Liver (tissue), 8 donors: ENCODE measurements at regions not wholly inside any gene's neighbourhood (a gene's known extent, or its start where the extent isn't known, plus 50 kb on each side); places are given as distances from the start of the nearest gene placed in this dataset.

Experiments used
- DNase-seq: peaks from one replicate; pipeline ENCODE4 v3.0.0-alpha.2; 2017; ENCODE audit warnings: low spot score
- H3K27ac ChIP-seq, 2 donors: one replicate each; pipeline ENCODE4 v1.7.0; 2013; ENCODE audit warnings: inconsistent platforms in 2 of 2, low read length in 2 of 2, control low read depth in 1 of 2, low read depth in 1 of 2, mild to moderate bottlenecking in 1 of 2
- H3K27me3 ChIP-seq, 4 donors: one replicate each; pipeline versions ENCODE4 v1.6.1 to v1.7.0; 2013; ENCODE audit warnings: low read length in 3 of 4, inconsistent platforms in 1 of 4, mild to moderate bottlenecking in 1 of 4, moderate library complexity in 1 of 4; ENCODE audit not compliant: control insufficient read depth in 4 of 4, insufficient read depth in 4 of 4
- H3K36me3 ChIP-seq, 4 donors: one replicate each; pipeline versions ENCODE4 v1.6.1 to v1.7.0; 2013; ENCODE audit warnings: low read length in 3 of 4, mild to moderate bottlenecking in 3 of 4, low read depth in 1 of 4, moderate library complexity in 1 of 4; ENCODE audit not compliant: control insufficient read depth in 4 of 4, insufficient read depth in 3 of 4
- H3K4me1 ChIP-seq, 4 donors: one replicate each; pipeline versions ENCODE4 v1.6.1 to v1.7.0; 2013; ENCODE audit warnings: low read length in 3 of 4, mild to moderate bottlenecking in 3 of 4, moderate library complexity in 1 of 4; ENCODE audit not compliant: control insufficient read depth in 4 of 4, insufficient read depth in 4 of 4
- H3K4me3 ChIP-seq, 3 donors: one replicate each; pipeline versions ENCODE4 v1.6.1 to v1.7.0; 2013; ENCODE audit warnings: low read length in 3 of 3, control low read depth in 1 of 3, low read depth in 1 of 3, mild to moderate bottlenecking in 1 of 3
- H3K9ac ChIP-seq, 2 donors: one replicate each; pipeline ENCODE4 v1.7.0; 2013; ENCODE audit warnings: low read length in 2 of 2, mild to moderate bottlenecking in 2 of 2, moderate library complexity in 2 of 2, control low read depth in 1 of 2, low read depth in 1 of 2
- H3K9me3 ChIP-seq, 4 donors: one replicate each; pipeline versions ENCODE4 v1.6.1 to v1.7.0; 2013; ENCODE audit warnings: low read length in 3 of 4; ENCODE audit not compliant: control insufficient read depth in 4 of 4
- EGR1 ChIP-seq, 2 donors: IDR thresholded peaks; 2 replicates each; pipeline ENCODE4 v1.6.1; 2016 to 2018; ENCODE audit warnings: antibody characterized with exemption in 2 of 2, low read depth in 2 of 2
- FOXA1 ChIP-seq: IDR thresholded peaks from 2 replicates; pipeline ENCODE4 v1.6.1; 2016; ENCODE audit warnings: antibody characterized with exemption
- FOXA2 ChIP-seq: IDR thresholded peaks from 2 replicates; pipeline ENCODE4 v1.6.1; 2016; ENCODE audit warnings: antibody characterized with exemption
- HNF4A ChIP-seq, 2 donors: conservative IDR thresholded peaks; 2 replicates each; pipeline ENCODE4 v1.6.1; 2016; ENCODE audit warnings: antibody characterized with exemption in 2 of 2, mild to moderate bottlenecking in 2 of 2
- HNF4G ChIP-seq: IDR thresholded peaks from 2 replicates; pipeline ENCODE4 v1.6.1; 2016; ENCODE audit warnings: antibody characterized with exemption
- JUND ChIP-seq, 2 donors: IDR thresholded peaks; 2 replicates each; pipeline ENCODE4 v1.6.1; 2016; ENCODE audit warnings: antibody characterized with exemption in 2 of 2
- NR2F2 ChIP-seq: IDR thresholded peaks from 2 replicates; pipeline ENCODE4 v1.6.1; 2016; ENCODE audit warnings: antibody characterized with exemption
- RAD21 ChIP-seq, 2 donors: IDR thresholded peaks; 2 replicates each; pipeline ENCODE4 v1.6.1; 2016; ENCODE audit warnings: antibody characterized with exemption in 2 of 2, mild to moderate bottlenecking in 2 of 2
- RXRA ChIP-seq, 2 donors: IDR thresholded peaks; 2 replicates each; pipeline ENCODE4 v1.6.1; 2017 to 2018; ENCODE audit warnings: antibody characterized with exemption in 2 of 2, mild to moderate bottlenecking in 1 of 2
- TAF1 ChIP-seq: conservative IDR thresholded peaks from 2 replicates; pipeline ENCODE4 v1.6.1; 2016; ENCODE audit warnings: antibody characterized with exemption, mild to moderate bottlenecking
- YY1 ChIP-seq: IDR thresholded peaks from 2 replicates; pipeline ENCODE4 v1.6.1; 2016; ENCODE audit warnings: antibody characterized with exemption, mild to moderate bottlenecking
- WGBS: extraction: QIAGEN DNeasy Blood & Tissue Kit; methylation state at CpG from one replicate; pipeline ENCODE4 v1.1.7; 2013; 5-methylcytosine and 5-hydroxymethylcytosine counted together
- TF ChIP-seq, protein P1 (sequence below): IDR thresholded peaks from 2 replicates; pipeline ENCODE4 v1.6.1; 2016; ENCODE audit warnings: antibody characterized with exemption, mild to moderate bottlenecking
- TF ChIP-seq, protein P2 (sequence below): IDR thresholded peaks from 2 replicates; pipeline ENCODE4 v1.6.1; 2016; ENCODE audit warnings: antibody characterized with exemption
- TF ChIP-seq, protein P3 (sequence below): IDR thresholded peaks from 2 replicates; pipeline ENCODE4 v1.6.1; 2016; ENCODE audit warnings: antibody characterized with exemption
- TF ChIP-seq, protein P4 (sequence below): IDR thresholded peaks from 2 replicates; pipeline ENCODE4 v1.6.1; 2016; ENCODE audit warnings: antibody characterized with exemption
- TF ChIP-seq, protein P5 (sequence below): fragments of 150-350 bp; IDR thresholded peaks from 2 replicates; pipeline ENCODE4 v1.5.1; 2017; ENCODE audit warnings: improper control_type of control experiment, low read depth, low read length; ENCODE audit not compliant: missing input control
- donor health status: healthy.
- donor health status: healthy.
- donor health status: healthy.
- donor health status: healthy.
- donor health status: healthy.

DNA sequence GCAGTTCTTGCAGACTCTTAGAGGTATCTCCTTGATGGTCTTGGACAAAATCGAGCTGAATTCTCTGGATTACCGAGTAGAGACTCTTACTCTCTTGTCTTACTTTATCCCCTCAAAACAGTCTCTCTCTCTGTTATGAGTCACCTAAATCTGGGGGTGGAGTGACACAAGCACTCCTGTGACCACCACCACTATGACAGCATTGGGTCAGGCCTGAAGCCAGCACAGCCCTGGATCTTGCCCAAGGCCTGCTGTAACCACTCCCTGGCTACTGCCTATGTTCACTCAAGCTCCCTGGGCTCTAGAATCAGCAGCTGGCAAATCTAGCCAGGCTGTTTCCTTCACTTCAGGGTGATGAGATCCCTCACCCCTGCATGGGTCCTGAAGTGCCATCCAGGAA is 662.5 kb downstream of the LUZP2 start:
- no peaks in the 10 kb centered on the region for H3K4me1 ChIP-seq
- H3K4me3 ChIP-seq: no peak overlapping the region
- no peaks in the 10 kb centered on the region for H3K36me3 ChIP-seq
- no peaks in the 10 kb centered on the region for H3K9me3 ChIP-seq
- DNase-seq: no peak
- WGBS: 87% methylated on average over 2 of the region's 2 CpGs
- no peaks in the 10 kb centered on the region for H3K27me3 ChIP-seq
- no peak for TF ChIP-seq HNF4A (conservative IDR thresholded peaks at IDR 0.05)
- TF ChIP-seq, protein P1, sequence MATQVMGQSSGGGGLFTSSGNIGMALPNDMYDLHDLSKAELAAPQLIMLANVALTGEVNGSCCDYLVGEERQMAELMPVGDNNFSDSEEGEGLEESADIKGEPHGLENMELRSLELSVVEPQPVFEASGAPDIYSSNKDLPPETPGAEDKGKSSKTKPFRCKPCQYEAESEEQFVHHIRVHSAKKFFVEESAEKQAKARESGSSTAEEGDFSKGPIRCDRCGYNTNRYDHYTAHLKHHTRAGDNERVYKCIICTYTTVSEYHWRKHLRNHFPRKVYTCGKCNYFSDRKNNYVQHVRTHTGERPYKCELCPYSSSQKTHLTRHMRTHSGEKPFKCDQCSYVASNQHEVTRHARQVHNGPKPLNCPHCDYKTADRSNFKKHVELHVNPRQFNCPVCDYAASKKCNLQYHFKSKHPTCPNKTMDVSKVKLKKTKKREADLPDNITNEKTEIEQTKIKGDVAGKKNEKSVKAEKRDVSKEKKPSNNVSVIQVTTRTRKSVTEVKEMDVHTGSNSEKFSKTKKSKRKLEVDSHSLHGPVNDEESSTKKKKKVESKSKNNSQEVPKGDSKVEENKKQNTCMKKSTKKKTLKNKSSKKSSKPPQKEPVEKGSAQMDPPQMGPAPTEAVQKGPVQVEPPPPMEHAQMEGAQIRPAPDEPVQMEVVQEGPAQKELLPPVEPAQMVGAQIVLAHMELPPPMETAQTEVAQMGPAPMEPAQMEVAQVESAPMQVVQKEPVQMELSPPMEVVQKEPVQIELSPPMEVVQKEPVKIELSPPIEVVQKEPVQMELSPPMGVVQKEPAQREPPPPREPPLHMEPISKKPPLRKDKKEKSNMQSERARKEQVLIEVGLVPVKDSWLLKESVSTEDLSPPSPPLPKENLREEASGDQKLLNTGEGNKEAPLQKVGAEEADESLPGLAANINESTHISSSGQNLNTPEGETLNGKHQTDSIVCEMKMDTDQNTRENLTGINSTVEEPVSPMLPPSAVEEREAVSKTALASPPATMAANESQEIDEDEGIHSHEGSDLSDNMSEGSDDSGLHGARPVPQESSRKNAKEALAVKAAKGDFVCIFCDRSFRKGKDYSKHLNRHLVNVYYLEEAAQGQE: no peak
- no peak for TF ChIP-seq NR2F2
- TF ChIP-seq, protein P2, sequence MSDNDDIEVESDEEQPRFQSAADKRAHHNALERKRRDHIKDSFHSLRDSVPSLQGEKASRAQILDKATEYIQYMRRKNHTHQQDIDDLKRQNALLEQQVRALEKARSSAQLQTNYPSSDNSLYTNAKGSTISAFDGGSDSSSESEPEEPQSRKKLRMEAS: no peak
- no peak for TF ChIP-seq JUND (IDR thresholded peaks at IDR 0.05)
- TF ChIP-seq, protein P3, sequence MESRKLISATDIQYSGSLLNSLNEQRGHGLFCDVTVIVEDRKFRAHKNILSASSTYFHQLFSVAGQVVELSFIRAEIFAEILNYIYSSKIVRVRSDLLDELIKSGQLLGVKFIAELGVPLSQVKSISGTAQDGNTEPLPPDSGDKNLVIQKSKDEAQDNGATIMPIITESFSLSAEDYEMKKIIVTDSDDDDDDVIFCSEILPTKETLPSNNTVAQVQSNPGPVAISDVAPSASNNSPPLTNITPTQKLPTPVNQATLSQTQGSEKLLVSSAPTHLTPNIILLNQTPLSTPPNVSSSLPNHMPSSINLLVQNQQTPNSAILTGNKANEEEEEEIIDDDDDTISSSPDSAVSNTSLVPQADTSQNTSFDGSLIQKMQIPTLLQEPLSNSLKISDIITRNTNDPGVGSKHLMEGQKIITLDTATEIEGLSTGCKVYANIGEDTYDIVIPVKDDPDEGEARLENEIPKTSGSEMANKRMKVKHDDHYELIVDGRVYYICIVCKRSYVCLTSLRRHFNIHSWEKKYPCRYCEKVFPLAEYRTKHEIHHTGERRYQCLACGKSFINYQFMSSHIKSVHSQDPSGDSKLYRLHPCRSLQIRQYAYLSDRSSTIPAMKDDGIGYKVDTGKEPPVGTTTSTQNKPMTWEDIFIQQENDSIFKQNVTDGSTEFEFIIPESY: no peak
- TF ChIP-seq TAF1: no peak
- TF ChIP-seq HNF4G: no peak
- no peak for TF ChIP-seq FOXA1
- TF ChIP-seq, protein P4, sequence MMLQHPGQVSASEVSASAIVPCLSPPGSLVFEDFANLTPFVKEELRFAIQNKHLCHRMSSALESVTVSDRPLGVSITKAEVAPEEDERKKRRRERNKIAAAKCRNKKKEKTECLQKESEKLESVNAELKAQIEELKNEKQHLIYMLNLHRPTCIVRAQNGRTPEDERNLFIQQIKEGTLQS: no peak
- TF ChIP-seq, protein P5, sequence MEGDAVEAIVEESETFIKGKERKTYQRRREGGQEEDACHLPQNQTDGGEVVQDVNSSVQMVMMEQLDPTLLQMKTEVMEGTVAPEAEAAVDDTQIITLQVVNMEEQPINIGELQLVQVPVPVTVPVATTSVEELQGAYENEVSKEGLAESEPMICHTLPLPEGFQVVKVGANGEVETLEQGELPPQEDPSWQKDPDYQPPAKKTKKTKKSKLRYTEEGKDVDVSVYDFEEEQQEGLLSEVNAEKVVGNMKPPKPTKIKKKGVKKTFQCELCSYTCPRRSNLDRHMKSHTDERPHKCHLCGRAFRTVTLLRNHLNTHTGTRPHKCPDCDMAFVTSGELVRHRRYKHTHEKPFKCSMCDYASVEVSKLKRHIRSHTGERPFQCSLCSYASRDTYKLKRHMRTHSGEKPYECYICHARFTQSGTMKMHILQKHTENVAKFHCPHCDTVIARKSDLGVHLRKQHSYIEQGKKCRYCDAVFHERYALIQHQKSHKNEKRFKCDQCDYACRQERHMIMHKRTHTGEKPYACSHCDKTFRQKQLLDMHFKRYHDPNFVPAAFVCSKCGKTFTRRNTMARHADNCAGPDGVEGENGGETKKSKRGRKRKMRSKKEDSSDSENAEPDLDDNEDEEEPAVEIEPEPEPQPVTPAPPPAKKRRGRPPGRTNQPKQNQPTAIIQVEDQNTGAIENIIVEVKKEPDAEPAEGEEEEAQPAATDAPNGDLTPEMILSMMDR: no peak
- no peak for TF ChIP-seq YY1
- TF ChIP-seq EGR1 (IDR thresholded peaks at IDR 0.05; ENCODE audit: low read depth in 2 of 2): no peak
- no peak for TF ChIP-seq RXRA (IDR thresholded peaks at IDR 0.05)
- TF ChIP-seq FOXA2: no peak
- no peak for TF ChIP-seq RAD21 (IDR thresholded peaks at IDR 0.05)
- no peak overlapping the region for H3K9ac ChIP-seq
- no peak overlapping the region for H3K27ac ChIP-seq

DNA sequence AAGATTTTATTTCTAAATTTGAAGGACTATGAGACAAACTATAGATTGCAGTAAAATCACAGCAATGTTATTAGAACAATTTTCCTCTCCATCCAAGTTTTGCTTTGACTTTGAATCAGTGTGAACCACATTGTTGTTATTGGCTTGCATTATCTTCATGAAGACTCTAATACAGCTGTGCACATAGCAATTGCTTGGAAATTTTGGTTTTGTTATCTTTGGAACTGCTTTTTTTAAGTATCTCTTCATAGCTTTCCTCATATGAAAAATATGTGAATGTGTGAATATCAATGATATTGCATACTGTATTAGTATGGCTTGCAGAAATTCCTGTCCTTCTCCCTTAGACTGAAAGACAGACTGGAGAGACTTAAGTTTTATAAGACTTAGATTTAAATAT is 666.6 kb downstream of the LUZP2 start:
- Histone ChIP-seq H3K4me1 (no peaks in the 10 kb centered on the region), H3K9me3 (peaks cover 0 to 3% (median 1%) of the 10 kb centered on the region in 4 donors), H3K9ac (no peak overlapping the region), H3K27ac (no peak overlapping the region), H3K4me3 (no peak overlapping the region), H3K27me3 (no peaks in the 10 kb centered on the region), H3K36me3 (no peaks in the 10 kb centered on the region)
- no peak for DNase-seq
- TF ChIP-seq JUND (IDR thresholded peaks at IDR 0.05) (no peak), TAF1 (no peak), NR2F2 (no peak), RAD21 (IDR thresholded peaks at IDR 0.05) (no peak), HNF4G (no peak), EGR1 (IDR thresholded peaks at IDR 0.05; ENCODE audit: low read depth in 2 of 2) (no peak), HNF4A (conservative IDR thresholded peaks at IDR 0.05) (no peak), FOXA2 (no peak)
- TF ChIP-seq, protein P1: no peak
- TF ChIP-seq, protein P5: no peak
